IgD-negative memory B cell (primary cell): ENCODE measurements at regions not wholly inside any gene's neighbourhood (a gene's known extent, or its start where the extent isn't known, plus 50 kb on each side); places are given as distances from the start of the nearest gene placed in this dataset.
"Not testable (repeated sequence)": the region's sequence is repeated elsewhere in the genome, so short reads cannot be mapped to it uniquely, and the experiment has no call there.

Experiments used
- H3K27ac Mint-ChIP-seq, 3 donors: one replicate each; pipeline ENCODE4 v1.8.0; 2020 to 2022; ENCODE audit warnings: mild to moderate bottlenecking in 3 of 3, mixed read lengths in 3 of 3, moderate library complexity in 1 of 3
- H3K27me3 Mint-ChIP-seq: one replicate; pipeline ENCODE4 v1.8.0; 2021; ENCODE audit warnings: mixed read lengths
- H3K36me3 Mint-ChIP-seq: one replicate; pipeline ENCODE4 v1.8.0; 2020; ENCODE audit warnings: mild to moderate bottlenecking, mixed read lengths
- H3K4me1 Mint-ChIP-seq, 3 donors: one replicate each; pipeline ENCODE4 v1.8.0; 2020 to 2022; ENCODE audit warnings: mixed read lengths in 3 of 3, mild to moderate bottlenecking in 1 of 3
- H3K4me3 Mint-ChIP-seq, 4 donors: one replicate each; pipeline ENCODE4 v1.8.0; 2020 to 2022; ENCODE audit warnings: mild to moderate bottlenecking in 4 of 4, mixed read lengths in 4 of 4, moderate library complexity in 3 of 4
- H3K9me3 Mint-ChIP-seq, 3 donors: one replicate each; pipeline ENCODE4 v1.8.0; 2020 to 2021; ENCODE audit warnings: mixed read lengths in 3 of 3, mild to moderate bottlenecking in 1 of 3

DNA sequence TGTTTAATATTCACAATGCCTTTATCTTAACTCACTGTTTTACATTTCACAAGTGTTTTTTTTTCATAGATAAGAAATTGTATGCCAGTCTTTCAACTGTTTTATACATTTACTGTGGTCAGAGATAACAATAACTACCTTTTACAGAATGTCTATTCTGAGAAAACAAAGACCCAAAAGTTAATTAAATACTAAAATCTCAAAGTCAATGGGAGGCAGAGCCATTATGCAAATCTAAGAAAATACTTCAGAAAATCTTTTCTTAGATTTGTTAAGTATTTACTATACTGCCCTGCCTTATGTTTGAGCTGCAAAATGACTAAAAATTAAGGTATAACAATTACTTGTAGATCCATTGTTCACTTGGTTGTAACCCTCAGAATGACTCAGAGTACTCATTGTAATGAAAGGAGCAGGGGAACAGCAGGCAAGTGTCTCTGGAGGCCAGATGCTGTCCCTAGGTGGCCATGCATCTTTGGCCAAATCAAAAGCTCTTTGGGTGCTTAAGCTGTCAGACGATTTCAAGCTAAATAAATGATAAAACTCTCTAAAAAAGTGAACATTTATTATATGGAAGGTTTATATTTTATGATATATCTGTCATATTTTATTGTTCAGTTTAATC lies 770.1 kb upstream of the PCDH20 start:
- peaks cover 3 to 4% (median 3%) of the 10 kb centered on the region in 3 donors for H3K9me3 Mint-ChIP-seq
- no peaks in the 10 kb centered on the region for H3K36me3 Mint-ChIP-seq
- H3K27me3 Mint-ChIP-seq = no peaks in the 10 kb centered on the region
- no peak overlapping the region for H3K4me3 Mint-ChIP-seq
- H3K27ac Mint-ChIP-seq = no peak overlapping the region
- H3K4me1 Mint-ChIP-seq = no peaks in the 10 kb centered on the region

DNA sequence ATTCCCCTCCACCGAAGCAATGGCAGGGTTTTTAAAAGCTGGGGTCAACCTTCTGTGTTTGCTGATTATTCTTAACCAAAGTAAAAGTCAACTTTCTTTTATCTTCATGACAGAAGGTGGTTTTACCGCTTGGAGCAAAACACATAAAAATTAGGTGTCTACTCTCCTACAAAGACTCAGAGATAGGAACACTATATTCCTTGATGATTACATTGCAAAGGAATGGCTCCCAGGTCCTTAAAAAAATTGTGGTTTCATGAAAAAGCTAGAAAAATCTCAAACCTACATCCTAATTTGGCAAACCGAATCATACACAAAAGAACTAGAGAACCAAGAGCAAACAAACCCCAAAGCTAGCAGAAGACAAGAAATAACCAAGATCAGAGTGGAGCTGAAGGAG lies 760.4 kb upstream of the PCDH20 start:
- Mint-ChIP-seq H3K27me3 (no peaks in the 10 kb centered on the region), H3K36me3 (no peaks in the 10 kb centered on the region), H3K9me3 (peaks cover 3 to 18% (median 4%) of the 10 kb centered on the region in 3 donors), H3K4me3 (no peak overlapping the region), H3K4me1 (peaks cover 0 to 1% (median 0%) of the 10 kb centered on the region in 3 donors), H3K27ac (no peak overlapping the region)

DNA sequence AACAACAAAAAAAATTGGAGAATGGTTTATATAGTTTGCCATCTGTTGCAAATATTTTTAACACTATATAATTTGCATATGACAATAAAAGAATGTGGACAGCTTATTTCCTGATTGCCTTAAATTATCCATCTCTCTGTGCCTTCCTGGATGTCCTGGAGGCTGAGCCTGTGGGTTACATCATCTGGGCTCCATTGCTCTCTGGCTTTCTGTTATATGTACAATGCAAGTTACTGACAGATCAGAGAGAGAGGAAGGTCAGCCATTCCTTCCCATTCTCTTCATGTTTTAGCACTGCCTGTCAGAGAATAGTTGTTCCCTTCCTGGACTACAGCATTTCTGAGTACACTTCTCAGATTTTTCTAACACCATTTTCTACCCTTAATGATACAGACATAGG lies 758.3 kb upstream of the PCDH20 start:
- H3K4me3 Mint-ChIP-seq = no peak overlapping the region
- no peak overlapping the region for H3K27ac Mint-ChIP-seq
- peaks cover 0 to 17% (median 4%) of the 10 kb centered on the region in 3 donors for H3K9me3 Mint-ChIP-seq

DNA sequence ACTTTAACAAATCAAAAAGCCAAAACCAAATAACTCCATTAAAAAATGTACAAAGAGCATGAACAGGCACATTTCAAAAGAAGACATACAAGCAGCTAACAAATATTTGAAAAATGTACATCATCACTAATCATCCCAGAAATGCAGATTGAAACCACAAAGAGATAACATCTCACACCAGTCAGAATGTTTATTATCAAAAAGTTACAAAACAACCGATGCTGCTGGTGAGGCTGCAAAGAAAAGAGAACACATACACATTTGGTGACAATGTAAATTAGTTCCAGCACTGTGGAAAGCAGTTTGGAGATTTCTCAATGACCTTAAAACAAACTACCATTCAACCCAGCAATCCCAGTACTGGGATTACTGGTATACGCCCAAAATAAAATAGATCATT lies 756.0 kb upstream of the PCDH20 start:
- Mint-ChIP-seq H3K4me1 (peaks cover 0 to 1% (median 0%) of the 10 kb centered on the region in 3 donors), H3K9me3 (peaks cover 0 to 4% (median 2%) of the 10 kb centered on the region in 3 donors), H3K27ac (no peak overlapping the region), H3K36me3 (no peaks in the 10 kb centered on the region), H3K27me3 (no peaks in the 10 kb centered on the region), H3K4me3 (no peak overlapping the region)

More for the DNA sequence above, 758.3 kb upstream of the PCDH20 start:
- H3K4me1 Mint-ChIP-seq = peaks cover 0 to 1% (median 0%) of the 10 kb centered on the region in 3 donors
- H3K36me3 Mint-ChIP-seq = no peaks in the 10 kb centered on the region
- no peaks in the 10 kb centered on the region for H3K27me3 Mint-ChIP-seq

DNA sequence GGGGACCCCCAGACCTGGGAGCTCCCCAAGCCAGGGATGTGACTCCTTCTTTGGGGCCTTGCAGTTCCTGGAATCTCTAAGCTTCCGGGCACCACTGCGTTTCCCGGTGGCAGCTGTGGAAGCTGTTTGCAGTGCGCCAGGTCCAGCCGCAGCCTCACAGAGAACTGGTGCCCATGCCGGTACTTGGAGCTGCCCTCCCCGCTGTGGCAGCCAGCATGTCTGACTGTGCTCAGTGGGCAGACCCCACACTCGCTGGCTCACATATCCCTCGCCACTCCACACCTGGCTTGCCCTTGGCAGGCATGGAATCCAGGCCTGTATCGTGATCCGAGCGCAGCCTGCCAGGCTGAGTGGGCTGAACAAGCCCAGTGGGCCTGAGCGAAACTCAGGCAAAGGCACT lies 753.2 kb upstream of the PCDH20 start:
- no peaks in the 10 kb centered on the region for H3K36me3 Mint-ChIP-seq
- no peaks in the 10 kb centered on the region for H3K27me3 Mint-ChIP-seq
- peaks cover 0 to 1% (median 0%) of the 10 kb centered on the region in 3 donors for H3K4me1 Mint-ChIP-seq
- no peak overlapping the region for H3K4me3 Mint-ChIP-seq
- H3K9me3 Mint-ChIP-seq = peaks cover 0 to 4% (median 1%) of the 10 kb centered on the region in 3 donors
- H3K27ac Mint-ChIP-seq = no peak overlapping the region

DNA sequence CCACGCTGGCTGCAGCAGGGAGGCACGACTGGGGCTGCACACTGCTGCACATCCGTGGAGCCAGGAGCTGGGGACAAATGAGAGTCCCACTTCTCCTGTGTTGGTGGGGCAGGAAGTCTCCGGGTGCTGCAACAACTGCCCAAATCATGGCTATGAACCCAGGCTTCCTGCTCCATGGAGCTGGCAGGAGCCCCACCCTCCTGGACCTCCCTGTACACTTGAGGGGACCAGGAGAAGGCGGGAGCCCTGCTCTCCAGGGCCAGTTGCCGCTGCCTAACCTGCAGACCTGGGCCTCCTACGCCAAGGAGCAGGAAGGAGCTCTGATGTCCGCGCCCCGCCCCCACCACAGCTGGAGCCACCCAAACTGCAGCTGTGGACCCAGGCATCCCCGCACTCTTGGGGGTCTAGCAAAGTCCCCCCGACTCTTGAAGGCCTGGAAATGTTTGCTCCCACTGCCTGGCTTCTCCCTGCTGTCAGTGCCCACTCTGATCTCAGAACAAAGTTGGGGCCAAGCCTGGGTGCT lies 752.1 kb upstream of the PCDH20 start:
- no peaks in the 10 kb centered on the region for H3K27me3 Mint-ChIP-seq

DNA sequence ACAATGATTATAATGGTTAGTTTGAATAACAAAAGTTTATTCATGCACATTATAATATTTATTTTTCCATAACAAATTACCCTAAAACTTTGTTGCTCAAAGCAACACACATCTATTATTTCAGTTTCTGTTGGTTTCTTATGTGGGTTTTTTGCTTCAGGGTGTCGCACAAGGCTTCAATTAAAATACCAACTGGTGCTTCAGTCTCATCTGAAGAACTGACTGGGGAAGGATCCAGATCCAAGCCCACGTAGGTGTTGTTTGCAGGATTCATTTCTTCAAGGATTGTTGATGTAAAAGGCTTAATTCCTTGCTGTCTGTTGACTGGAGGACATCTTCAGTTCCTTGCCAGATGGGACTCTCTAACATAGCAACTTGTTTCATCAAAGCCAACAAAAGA lies 747.2 kb upstream of the PCDH20 start:
- no peaks in the 10 kb centered on the region for H3K4me1 Mint-ChIP-seq
- peak overlapping the region in 1 of 4 donors; percentile 22 for H3K4me3 Mint-ChIP-seq
- peaks cover 0 to 5% (median 0%) of the 10 kb centered on the region in 3 donors for H3K9me3 Mint-ChIP-seq
- no peaks in the 10 kb centered on the region for H3K36me3 Mint-ChIP-seq
- no peak overlapping the region for H3K27ac Mint-ChIP-seq
- H3K27me3 Mint-ChIP-seq = no peaks in the 10 kb centered on the region

More for the DNA sequence above, 752.1 kb upstream of the PCDH20 start:
- H3K9me3 Mint-ChIP-seq = peaks cover 0 to 4% (median 1%) of the 10 kb centered on the region in 3 donors
- no peak overlapping the region for H3K4me3 Mint-ChIP-seq
- no peak overlapping the region for H3K27ac Mint-ChIP-seq
- H3K4me1 Mint-ChIP-seq = peaks cover 0 to 1% (median 0%) of the 10 kb centered on the region in 3 donors
- no peaks in the 10 kb centered on the region for H3K36me3 Mint-ChIP-seq

DNA sequence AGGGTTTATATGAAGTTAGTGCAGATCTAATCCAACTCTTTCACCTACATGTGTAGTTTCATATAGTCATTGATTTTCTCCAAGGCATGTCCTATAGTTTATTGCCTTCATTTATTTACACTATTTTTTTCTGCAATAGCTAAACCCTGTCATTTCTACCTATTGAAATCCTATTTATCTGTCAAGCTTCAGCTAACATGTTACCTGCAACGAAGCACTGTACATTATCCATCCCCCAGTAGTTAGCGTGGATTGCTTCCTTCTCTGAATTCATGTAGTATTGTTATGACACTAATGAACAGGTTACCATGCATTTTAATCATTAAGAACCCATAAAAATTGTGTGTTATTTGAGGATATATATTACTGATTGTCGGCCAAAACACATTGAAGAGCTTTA lies 742.9 kb upstream of the PCDH20 start:
- no peaks in the 10 kb centered on the region for H3K36me3 Mint-ChIP-seq
- H3K4me1 Mint-ChIP-seq = no peaks in the 10 kb centered on the region
- H3K27ac Mint-ChIP-seq = no peak overlapping the region
- peaks cover 0 to 4% (median 2%) of the 10 kb centered on the region in 3 donors for H3K9me3 Mint-ChIP-seq
- H3K4me3 Mint-ChIP-seq = no peak overlapping the region
- no peaks in the 10 kb centered on the region for H3K27me3 Mint-ChIP-seq

DNA sequence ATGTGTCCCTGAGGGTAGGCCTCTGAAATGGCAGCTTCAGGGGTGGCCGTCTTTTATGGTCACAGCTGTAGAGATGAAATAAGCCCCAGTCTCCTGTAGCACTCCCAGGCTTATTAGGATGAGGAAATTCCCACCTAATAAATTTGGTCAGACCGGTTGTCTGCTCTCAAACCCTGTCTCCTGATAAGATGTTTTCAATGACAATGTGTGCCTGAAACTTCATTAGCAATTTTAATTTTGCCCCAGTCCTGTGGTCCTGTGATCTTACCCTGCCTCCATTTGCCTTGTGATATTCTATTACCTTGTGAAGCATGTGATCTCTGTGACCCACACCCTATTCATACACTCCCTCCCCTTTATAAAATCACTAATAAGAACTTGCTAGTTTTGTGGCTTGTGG lies 736.1 kb upstream of the PCDH20 start:
- H3K4me3 Mint-ChIP-seq, H3K36me3 Mint-ChIP-seq, H3K27me3 Mint-ChIP-seq, H3K4me1 Mint-ChIP-seq, H3K27ac Mint-ChIP-seq, H3K9me3 Mint-ChIP-seq: not testable (repeated sequence)

DNA sequence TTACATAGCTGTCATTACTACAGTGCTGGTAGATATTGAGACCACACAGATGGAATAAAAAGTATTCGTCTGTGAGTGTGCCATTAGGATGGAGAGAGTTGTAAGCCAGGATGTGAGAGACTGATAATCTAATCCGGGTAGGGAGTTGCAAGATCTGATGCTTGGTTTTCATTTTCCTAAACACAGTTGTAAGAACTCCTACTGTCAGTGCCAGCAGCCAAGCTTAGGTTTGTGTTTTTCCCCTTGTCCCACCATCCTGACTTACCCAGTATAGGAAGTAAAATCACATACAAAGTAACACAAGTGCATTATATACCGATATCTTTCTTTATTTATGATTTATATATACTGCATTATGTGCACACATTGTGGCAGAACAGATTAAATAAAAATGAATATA lies 726.4 kb upstream of the PCDH20 start:
- H3K9me3 Mint-ChIP-seq = peaks cover 3 to 20% (median 4%) of the 10 kb centered on the region in 3 donors
- H3K36me3 Mint-ChIP-seq = no peaks in the 10 kb centered on the region
- H3K27ac Mint-ChIP-seq = no peak overlapping the region
- H3K4me1 Mint-ChIP-seq = no peaks in the 10 kb centered on the region
- no peak overlapping the region for H3K4me3 Mint-ChIP-seq
- H3K27me3 Mint-ChIP-seq = no peaks in the 10 kb centered on the region

DNA sequence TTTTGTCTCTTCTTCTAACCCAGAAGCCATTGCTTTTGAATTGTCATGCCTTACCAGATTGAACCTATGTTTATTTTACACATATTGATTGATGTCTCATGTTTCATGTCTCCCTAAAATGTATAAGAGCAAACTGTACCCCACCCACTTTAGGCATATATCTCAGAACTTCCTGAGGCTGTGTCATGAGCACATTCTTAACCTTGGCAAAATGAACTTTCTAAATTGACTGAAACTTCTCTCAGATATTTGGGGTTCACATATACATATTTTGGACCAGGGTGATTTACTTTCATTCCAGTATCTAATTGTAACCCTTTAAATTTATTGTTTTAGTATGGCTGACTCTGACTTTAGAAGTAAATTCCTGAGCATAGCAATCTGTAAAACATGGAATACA lies 723.9 kb upstream of the PCDH20 start:
- no peak overlapping the region for H3K27ac Mint-ChIP-seq
- peaks cover 0 to 13% (median 1%) of the 10 kb centered on the region in 3 donors for H3K9me3 Mint-ChIP-seq
- H3K27me3 Mint-ChIP-seq = no peaks in the 10 kb centered on the region
- no peaks in the 10 kb centered on the region for H3K36me3 Mint-ChIP-seq
- no peaks in the 10 kb centered on the region for H3K4me1 Mint-ChIP-seq
- no peak overlapping the region for H3K4me3 Mint-ChIP-seq

DNA sequence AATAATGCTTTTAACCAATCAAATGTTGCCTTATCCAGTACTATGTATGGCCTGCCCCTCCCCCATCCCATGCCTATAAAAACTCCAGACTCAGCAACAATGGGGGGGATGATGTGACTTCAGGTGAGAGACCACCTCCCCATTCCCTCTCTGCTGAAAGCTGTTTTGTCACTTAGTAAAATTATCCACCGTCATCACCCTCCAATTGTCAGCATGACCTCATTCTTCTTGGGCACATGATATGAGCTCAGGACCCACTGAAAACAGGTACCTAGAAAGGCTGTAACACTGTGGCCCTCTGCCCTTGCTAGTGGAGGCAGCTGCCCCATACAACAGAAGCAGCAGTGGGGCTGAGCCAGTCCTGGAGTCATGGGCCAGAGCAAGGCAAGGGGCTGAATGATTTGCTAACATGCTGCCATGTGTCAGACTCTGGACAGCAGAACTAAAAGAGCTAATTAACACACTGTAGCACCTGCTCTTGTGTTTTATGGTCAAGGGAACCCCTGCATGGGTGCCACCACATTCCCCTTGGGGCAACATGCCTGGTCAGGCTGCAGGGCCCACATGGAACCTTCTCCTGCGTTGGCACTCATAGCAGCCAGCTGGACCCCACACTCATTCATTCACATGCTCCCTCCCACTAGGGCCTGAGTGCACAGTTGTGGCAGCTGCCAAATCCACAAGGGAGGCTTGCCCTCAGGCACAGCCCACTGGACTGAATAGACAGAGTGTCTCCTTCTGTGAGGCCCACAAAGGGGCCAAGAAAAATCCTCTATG lies 722.2 kb upstream of the PCDH20 start:
- H3K36me3 Mint-ChIP-seq = no peaks in the 10 kb centered on the region
- H3K4me1 Mint-ChIP-seq = no peaks in the 10 kb centered on the region
- no peaks in the 10 kb centered on the region for H3K27me3 Mint-ChIP-seq
- H3K4me3 Mint-ChIP-seq = no peak overlapping the region
- no peak overlapping the region for H3K27ac Mint-ChIP-seq
- peaks cover 0 to 8% (median 1%) of the 10 kb centered on the region in 3 donors for H3K9me3 Mint-ChIP-seq

DNA sequence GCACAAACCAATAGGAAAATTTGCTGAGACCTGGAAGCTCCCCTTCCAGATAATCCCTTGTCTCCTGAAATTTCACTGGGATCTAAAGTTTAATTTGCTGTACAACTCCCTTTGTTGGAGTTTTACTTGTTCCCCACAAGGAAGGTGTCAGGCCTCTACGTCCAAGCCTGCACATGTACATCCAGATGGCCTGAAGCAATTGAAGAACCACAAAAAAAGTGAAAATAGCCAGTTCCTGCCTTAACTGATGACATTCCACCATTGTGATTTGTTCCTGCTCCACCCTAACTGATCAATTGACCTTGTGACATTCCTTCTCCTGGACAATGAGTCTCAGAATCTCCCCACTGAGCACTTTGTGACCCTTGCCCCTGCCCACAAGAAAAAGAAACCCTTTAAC lies 716.0 kb upstream of the PCDH20 start:
- H3K9me3 Mint-ChIP-seq = peaks cover 3 to 9% (median 4%) of the 10 kb centered on the region in 3 donors
- H3K4me3 Mint-ChIP-seq = no peak overlapping the region
- no peaks in the 10 kb centered on the region for H3K36me3 Mint-ChIP-seq
- H3K27me3 Mint-ChIP-seq = no peaks in the 10 kb centered on the region
- no peak overlapping the region for H3K27ac Mint-ChIP-seq
- H3K4me1 Mint-ChIP-seq = no peaks in the 10 kb centered on the region

DNA sequence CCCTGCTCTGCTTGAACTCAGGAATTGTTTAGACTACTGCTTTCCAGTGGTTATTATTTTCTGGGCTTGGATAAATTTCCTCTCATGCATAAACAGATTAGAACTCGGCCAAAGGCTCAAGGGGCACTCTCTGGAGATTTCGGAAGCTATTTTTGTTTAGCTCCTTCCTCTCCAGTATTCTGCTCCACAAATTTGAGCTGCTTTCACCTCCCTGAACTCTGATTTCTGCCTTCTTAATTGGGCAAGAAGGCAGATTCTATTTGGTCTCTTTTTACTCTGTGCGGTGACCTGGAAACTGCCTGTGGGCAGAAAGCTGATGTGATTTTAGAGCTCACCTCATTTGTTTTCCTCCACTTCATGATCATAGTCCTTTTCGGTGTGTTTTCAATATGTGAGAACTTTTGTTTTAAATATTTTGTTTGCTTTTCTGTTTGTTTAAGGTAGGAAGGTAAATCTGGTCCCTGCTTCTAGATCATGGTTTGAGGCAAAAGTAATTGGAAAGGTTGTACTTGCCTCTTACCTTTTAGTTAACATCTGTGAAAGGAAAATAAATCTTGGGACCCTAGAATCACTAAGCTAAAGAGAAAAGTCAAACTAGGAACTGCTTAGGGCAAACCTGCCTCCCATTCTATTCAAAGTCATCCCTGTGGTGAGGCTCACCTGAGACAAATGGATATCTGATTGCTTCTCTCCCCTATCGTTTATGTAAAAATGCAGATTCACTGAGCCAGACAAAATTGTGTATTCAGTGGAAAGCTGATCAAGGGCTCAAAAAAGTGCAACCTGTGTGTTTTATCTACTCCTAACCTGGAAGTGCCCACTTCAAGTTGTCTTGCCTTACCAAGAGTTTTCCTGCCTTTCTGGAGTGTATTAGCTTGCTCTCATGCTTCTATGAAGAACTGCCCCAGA lies 714.7 kb upstream of the PCDH20 start:
- Mint-ChIP-seq H3K9me3 (peaks cover 3 to 9% (median 4%) of the 10 kb centered on the region in 3 donors), H3K4me1 (no peaks in the 10 kb centered on the region), H3K27ac (no peak overlapping the region), H3K27me3 (no peaks in the 10 kb centered on the region), H3K4me3 (no peak overlapping the region), H3K36me3 (no peaks in the 10 kb centered on the region)
